ENCODE measurements at regions not wholly inside any gene's neighbourhood (a gene's known extent, or its start where the extent isn't known, plus 50 kb on each side); places are given as distances from the start of the nearest gene placed in this dataset.

DNA sequence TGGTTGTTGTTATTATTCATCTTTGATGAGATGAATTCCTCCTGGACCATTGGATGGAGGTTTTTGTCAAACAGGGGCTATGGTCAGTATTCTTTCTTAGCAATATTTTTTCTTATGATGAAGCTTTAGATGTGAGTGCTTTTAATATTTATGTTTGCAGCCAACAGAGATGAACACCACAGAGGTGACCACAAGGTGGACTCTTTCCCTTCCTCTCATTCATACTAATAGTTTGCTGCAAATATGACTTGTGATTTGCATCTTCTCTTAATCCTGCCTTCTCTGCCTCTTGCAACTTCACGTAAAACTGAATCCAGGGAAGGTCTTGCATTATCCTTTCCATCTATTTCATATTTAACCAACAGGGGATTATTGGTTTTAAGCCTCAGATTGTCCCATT, 473.1 kb upstream of the UBE2E2 start:
- TF ChIP-seq MYNN (tag by site-specific recombination; IDR thresholded peaks at IDR 0.05; ENCODE audit: borderline replicate concordance) (no peak), YY1 (tag by site-specific recombination; IDR thresholded peaks at IDR 0.05) (no peak), ZNF239 (tag by site-specific recombination; IDR thresholded peaks at IDR 0.05) (no peak), ZNF610 (tag by site-specific recombination; IDR thresholded peaks at IDR 0.05; ENCODE audit: borderline replicate concordance) (no peak), ZBTB20 (tag by site-specific recombination; IDR thresholded peaks at IDR 0.05) (no peak), TRIM28 (IDR thresholded peaks at IDR 0.05; ENCODE audit: borderline replicate concordance, low read length) (no peak), ZFP3 (tag by site-specific recombination; IDR thresholded peaks at IDR 0.05; ENCODE audit: low read depth) (no peak), ZNF24 (tag by site-specific recombination; IDR thresholded peaks at IDR 0.05) (no peak)
- TF ChIP-seq, protein P1, sequence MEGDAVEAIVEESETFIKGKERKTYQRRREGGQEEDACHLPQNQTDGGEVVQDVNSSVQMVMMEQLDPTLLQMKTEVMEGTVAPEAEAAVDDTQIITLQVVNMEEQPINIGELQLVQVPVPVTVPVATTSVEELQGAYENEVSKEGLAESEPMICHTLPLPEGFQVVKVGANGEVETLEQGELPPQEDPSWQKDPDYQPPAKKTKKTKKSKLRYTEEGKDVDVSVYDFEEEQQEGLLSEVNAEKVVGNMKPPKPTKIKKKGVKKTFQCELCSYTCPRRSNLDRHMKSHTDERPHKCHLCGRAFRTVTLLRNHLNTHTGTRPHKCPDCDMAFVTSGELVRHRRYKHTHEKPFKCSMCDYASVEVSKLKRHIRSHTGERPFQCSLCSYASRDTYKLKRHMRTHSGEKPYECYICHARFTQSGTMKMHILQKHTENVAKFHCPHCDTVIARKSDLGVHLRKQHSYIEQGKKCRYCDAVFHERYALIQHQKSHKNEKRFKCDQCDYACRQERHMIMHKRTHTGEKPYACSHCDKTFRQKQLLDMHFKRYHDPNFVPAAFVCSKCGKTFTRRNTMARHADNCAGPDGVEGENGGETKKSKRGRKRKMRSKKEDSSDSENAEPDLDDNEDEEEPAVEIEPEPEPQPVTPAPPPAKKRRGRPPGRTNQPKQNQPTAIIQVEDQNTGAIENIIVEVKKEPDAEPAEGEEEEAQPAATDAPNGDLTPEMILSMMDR (tag by site-specific recombination; IDR thresholded peaks at IDR 0.05): peak; percentile 29; the same call in 1 of the 2 replicates
- TF ChIP-seq, protein P2, sequence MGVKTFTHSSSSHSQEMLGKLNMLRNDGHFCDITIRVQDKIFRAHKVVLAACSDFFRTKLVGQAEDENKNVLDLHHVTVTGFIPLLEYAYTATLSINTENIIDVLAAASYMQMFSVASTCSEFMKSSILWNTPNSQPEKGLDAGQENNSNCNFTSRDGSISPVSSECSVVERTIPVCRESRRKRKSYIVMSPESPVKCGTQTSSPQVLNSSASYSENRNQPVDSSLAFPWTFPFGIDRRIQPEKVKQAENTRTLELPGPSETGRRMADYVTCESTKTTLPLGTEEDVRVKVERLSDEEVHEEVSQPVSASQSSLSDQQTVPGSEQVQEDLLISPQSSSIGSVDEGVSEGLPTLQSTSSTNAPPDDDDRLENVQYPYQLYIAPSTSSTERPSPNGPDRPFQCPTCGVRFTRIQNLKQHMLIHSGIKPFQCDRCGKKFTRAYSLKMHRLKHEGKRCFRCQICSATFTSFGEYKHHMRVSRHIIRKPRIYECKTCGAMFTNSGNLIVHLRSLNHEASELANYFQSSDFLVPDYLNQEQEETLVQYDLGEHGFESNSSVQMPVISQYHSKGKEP (tag by site-specific recombination; IDR thresholded peaks at IDR 0.05): no peak
- TF ChIP-seq, protein P3, sequence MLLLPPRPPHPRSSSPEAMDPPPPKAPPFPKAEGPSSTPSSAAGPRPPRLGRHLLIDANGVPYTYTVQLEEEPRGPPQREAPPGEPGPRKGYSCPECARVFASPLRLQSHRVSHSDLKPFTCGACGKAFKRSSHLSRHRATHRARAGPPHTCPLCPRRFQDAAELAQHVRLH (tag by site-specific recombination; IDR thresholded peaks at IDR 0.05): no peak
- TF ChIP-seq, protein P4, sequence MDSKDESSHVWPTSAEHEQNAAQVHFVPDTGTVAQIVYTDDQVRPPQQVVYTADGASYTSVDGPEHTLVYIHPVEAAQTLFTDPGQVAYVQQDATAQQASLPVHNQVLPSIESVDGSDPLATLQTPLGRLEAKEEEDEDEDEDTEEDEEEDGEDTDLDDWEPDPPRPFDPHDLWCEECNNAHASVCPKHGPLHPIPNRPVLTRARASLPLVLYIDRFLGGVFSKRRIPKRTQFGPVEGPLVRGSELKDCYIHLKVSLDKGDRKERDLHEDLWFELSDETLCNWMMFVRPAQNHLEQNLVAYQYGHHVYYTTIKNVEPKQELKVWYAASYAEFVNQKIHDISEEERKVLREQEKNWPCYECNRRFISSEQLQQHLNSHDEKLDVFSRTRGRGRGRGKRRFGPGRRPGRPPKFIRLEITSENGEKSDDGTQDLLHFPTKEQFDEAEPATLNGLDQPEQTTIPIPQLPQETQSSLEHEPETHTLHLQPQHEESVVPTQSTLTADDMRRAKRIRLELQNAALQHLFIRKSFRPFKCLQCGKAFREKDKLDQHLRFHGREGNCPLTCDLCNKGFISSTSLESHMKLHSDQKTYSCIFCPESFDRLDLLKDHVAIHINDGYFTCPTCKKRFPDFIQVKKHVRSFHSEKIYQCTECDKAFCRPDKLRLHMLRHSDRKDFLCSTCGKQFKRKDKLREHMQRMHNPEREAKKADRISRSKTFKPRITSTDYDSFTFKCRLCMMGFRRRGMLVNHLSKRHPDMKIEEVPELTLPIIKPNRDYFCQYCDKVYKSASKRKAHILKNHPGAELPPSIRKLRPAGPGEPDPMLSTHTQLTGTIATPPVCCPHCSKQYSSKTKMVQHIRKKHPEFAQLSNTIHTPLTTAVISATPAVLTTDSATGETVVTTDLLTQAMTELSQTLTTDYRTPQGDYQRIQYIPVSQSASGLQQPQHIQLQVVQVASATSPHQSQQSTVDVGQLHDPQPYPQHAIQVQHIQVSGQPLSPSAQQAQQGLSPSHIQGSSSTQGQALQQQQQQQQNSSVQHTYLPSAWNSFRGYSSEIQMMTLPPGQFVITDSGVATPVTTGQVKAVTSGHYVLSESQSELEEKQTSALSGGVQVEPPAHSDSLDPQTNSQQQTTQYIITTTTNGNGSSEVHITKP (tag by site-specific recombination; IDR thresholded peaks at IDR 0.05): no peak

Data from HEK293 (cell line).